Endothelial cell (in vitro differentiated cells): ENCODE measurements at regions not wholly inside any gene's neighbourhood (a gene's known extent, or its start where the extent isn't known, plus 50 kb on each side); places are given as distances from the start of the nearest gene placed in this dataset.

Experiments
- DNase-seq: peaks from one replicate; pipeline ENCODE4 v3.0.0; 2021; ENCODE audit warnings: low spot score
- H3K27ac Mint-ChIP-seq: one replicate; pipeline ENCODE4 v1.8.0; 2021; ENCODE audit warnings: mixed read lengths, inconsistent platforms; ENCODE audit not compliant: unreplicated experiment
- H3K27me3 Mint-ChIP-seq: one replicate; pipeline ENCODE4 v1.8.0; 2021; ENCODE audit warnings: mild to moderate bottlenecking, moderate library complexity, mixed read lengths, inconsistent platforms; ENCODE audit not compliant: unreplicated experiment
- H3K36me3 Mint-ChIP-seq: one replicate; pipeline ENCODE4 v1.8.0; 2021; ENCODE audit warnings: mild to moderate bottlenecking, low read depth, mixed read lengths, inconsistent platforms; ENCODE audit not compliant: unreplicated experiment
- H3K4me1 Mint-ChIP-seq: one replicate; pipeline ENCODE4 v1.8.0; 2021; ENCODE audit warnings: mild to moderate bottlenecking, mixed read lengths, inconsistent platforms; ENCODE audit not compliant: unreplicated experiment
- H3K4me3 Mint-ChIP-seq: one replicate; pipeline ENCODE4 v1.8.0; 2021; ENCODE audit warnings: mild to moderate bottlenecking, mixed read lengths, inconsistent platforms; ENCODE audit not compliant: unreplicated experiment
- H3K9me3 Mint-ChIP-seq: one replicate; pipeline ENCODE4 v1.8.0; 2021; ENCODE audit warnings: mixed read lengths, inconsistent platforms; ENCODE audit not compliant: unreplicated experiment
- TF ChIP-seq, protein P1 (sequence below): fragments of 200-600 bp; sonication (generic); IDR thresholded peaks from one replicate; pipeline ENCODE4 v1.5.0; 2021; ENCODE audit warnings: antibody characterized with exemption; ENCODE audit not compliant: unreplicated experiment

DNA sequence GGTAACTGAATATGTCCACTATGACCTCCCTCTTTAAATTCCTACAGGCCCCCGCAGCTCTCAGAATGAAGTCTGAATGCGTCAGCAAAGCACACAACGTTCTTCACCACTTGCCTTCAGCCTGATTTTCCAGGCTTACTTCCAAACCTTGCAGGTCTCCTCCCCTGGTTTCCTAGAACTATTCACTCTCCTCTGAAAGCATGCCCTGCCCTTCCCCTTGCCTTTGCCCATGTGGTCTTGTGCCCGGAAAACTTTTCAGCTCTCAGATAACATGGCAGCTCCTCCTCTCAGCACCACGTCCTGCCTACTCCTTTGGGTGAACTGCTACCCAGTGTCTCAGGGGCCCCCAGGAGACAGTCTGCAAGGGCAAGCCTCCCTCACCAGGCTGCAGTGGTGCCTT is 268.5 kb upstream of the LDB2 start:
- Mint-ChIP-seq H3K4me3 (no peak overlapping the region), H3K36me3 (peaks cover 5% of the 10 kb centered on the region), H3K4me1 (peaks cover 9% of the 10 kb centered on the region), H3K27me3 (peaks cover 4% of the 10 kb centered on the region), H3K9me3 (peaks cover 7% of the 10 kb centered on the region), H3K27ac (no peak overlapping the region)
- TF ChIP-seq, protein P1, sequence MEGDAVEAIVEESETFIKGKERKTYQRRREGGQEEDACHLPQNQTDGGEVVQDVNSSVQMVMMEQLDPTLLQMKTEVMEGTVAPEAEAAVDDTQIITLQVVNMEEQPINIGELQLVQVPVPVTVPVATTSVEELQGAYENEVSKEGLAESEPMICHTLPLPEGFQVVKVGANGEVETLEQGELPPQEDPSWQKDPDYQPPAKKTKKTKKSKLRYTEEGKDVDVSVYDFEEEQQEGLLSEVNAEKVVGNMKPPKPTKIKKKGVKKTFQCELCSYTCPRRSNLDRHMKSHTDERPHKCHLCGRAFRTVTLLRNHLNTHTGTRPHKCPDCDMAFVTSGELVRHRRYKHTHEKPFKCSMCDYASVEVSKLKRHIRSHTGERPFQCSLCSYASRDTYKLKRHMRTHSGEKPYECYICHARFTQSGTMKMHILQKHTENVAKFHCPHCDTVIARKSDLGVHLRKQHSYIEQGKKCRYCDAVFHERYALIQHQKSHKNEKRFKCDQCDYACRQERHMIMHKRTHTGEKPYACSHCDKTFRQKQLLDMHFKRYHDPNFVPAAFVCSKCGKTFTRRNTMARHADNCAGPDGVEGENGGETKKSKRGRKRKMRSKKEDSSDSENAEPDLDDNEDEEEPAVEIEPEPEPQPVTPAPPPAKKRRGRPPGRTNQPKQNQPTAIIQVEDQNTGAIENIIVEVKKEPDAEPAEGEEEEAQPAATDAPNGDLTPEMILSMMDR = no peak
- no peak for DNase-seq

DNA sequence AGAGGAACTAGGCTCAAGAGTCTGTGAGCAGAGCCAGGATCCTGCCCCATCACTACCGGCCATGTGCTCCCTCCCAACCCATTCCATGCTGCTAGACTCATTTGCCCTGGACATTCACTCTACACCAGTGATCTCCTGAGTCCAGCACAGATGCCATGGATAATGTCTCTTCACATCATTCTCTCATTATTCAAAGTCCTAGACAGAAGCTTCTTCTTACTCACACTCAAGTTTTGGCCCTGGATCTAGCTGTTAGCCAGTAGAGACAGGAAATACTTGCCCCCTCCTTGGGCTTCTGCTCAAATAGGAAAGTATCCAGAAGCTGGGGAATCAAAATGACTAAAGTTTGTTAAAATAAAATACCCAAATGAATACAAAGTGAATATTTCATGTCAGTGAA is 266.8 kb upstream of the LDB2 start:
- no peak for DNase-seq
- peaks cover 9% of the 10 kb centered on the region for H3K4me1 Mint-ChIP-seq
- no peak overlapping the region for H3K4me3 Mint-ChIP-seq
- H3K27ac Mint-ChIP-seq = no peak overlapping the region
- peaks cover 5% of the 10 kb centered on the region for H3K27me3 Mint-ChIP-seq
- TF ChIP-seq, protein P1 = no peak
- H3K36me3 Mint-ChIP-seq = peaks cover 5% of the 10 kb centered on the region
- peaks cover 7% of the 10 kb centered on the region for H3K9me3 Mint-ChIP-seq

DNA sequence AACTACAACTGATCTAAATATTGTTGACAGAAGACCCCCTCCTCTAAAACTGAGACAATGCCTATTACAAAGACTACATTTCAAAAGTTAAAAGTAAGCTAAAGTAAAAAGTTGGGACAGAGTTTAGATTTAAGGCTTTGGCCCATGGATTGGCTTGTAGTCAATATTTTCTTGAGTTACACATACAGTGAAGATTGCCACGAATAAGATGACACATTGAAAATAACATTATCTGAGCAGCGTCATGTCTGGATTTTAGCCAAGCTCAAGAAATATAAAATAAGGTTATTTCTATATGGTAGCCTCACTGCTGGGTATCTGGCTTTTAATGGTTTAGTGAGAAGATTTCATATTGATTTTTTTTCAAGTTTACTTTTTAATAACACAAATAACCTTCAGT is 266.2 kb upstream of the LDB2 start:
- H3K36me3 Mint-ChIP-seq = peaks cover 5% of the 10 kb centered on the region
- peaks cover 7% of the 10 kb centered on the region for H3K9me3 Mint-ChIP-seq
- H3K4me3 Mint-ChIP-seq = no peak overlapping the region
- TF ChIP-seq, protein P1 = no peak
- no peak for DNase-seq
- peaks cover 5% of the 10 kb centered on the region for H3K27me3 Mint-ChIP-seq
- peaks cover 9% of the 10 kb centered on the region for H3K4me1 Mint-ChIP-seq
- no peak overlapping the region for H3K27ac Mint-ChIP-seq

DNA sequence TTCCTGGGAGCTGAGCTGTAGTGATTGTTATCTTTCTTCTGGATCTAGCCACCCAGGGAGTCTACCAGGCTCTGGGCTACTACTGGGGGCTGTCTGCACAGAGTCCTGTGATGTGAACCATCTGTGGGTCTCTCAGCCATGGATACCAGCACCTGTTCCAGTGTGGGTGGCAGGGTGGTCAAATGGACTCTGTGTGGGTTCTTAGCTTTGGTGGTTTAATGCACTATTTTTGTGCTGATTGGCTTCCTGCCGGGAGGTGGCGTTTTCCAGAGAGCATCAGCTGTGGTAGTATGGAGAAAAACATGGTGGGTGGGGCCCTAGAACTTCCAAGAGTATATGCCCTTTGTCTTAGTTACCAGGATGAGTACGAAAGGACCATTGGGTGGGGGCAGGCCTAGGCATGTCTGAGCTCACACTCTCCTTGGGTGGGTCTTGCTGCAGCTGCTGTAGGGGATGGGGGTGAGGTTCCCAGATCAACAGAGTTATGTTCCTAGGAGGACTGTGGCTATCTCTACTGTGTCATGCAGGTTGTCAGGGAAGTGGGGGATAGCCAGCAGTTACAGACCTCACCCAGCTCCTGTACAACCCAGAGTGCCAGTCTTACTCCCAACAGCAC is 264.8 kb upstream of the LDB2 start:
- peaks cover 5% of the 10 kb centered on the region for H3K36me3 Mint-ChIP-seq
- H3K27ac Mint-ChIP-seq = no peak overlapping the region
- H3K27me3 Mint-ChIP-seq = peaks cover 3% of the 10 kb centered on the region
- peaks cover under 1% of the 10 kb centered on the region for H3K4me1 Mint-ChIP-seq
- H3K9me3 Mint-ChIP-seq = peaks cover 7% of the 10 kb centered on the region
- TF ChIP-seq, protein P1 = no peak
- no peak overlapping the region for H3K4me3 Mint-ChIP-seq
- no peak for DNase-seq

DNA sequence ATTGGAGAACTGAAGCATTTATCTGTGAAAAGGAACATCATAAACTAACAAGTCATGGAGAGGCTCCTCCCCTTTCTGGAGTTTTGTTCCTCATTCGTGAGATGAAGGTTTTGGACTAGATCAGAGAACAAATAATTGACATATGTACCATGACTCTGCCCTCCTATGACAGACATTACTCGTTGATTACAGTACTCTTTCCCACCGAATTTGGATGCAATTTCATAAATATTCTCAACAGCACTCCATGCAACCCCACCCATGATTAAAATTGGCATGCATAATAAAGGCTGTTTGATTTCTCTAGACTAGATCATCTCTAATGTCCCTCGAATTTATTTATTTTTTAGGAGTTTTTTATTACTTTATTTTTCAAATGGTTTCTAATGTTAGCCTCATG is 258.9 kb upstream of the LDB2 start:
- peaks cover 1% of the 10 kb centered on the region for H3K27me3 Mint-ChIP-seq
- DNase-seq = no peak
- peaks cover 4% of the 10 kb centered on the region for H3K4me1 Mint-ChIP-seq
- H3K36me3 Mint-ChIP-seq = no peaks in the 10 kb centered on the region
- no peak overlapping the region for H3K4me3 Mint-ChIP-seq
- no peak overlapping the region for H3K27ac Mint-ChIP-seq
- TF ChIP-seq, protein P1 = no peak
- H3K9me3 Mint-ChIP-seq = no peaks in the 10 kb centered on the region
